ENCODE measurements at regions not wholly inside any gene's neighbourhood (a gene's known extent, or its start where the extent isn't known, plus 50 kb on each side); places are given as distances from the start of the nearest gene placed in this dataset.

GRCh38 chr2:852168-852567, 98.5 kb upstream of the SNTG2 start:
- no peak for TF ChIP-seq CTCF (conservative IDR thresholded peaks at IDR 0.05)
- WGBS, 2 experiments (ENCODE audit: insufficient coverage in 1 of 2, insufficient read length in 1 of 2) = 94% methylated on average over 4 to 6 of the region's 6 CpGs
- H3K27me3 Mint-ChIP-seq (ENCODE audit: insufficient read depth) = no peaks in the 10 kb centered on the region
- Histone ChIP-seq H3K4me3 (ENCODE audit: low read length) (no peak overlapping the region), H3K4me1 (ENCODE audit: control insufficient read depth, insufficient read depth, low read length) (no peaks in the 10 kb centered on the region), H3K9me3 (ENCODE audit: control insufficient read depth, low read length) (no peaks in the 10 kb centered on the region), H3K27me3 (ENCODE audit: control insufficient read depth, insufficient read depth, low read length, poor library complexity, severe bottlenecking) (no peaks in the 10 kb centered on the region), H3K36me3 (ENCODE audit: control insufficient read depth, insufficient read depth, low read length) (no peaks in the 10 kb centered on the region), H3K9ac (ENCODE audit: extremely low read depth, low read length, poor library complexity, severe bottlenecking) (no peak overlapping the region), H3K27ac (ENCODE audit: low read depth, low read length) (no peak overlapping the region)
- no peak overlapping the region for H3K4me3 Mint-ChIP-seq
- no peaks in the 10 kb centered on the region for H3K36me3 Mint-ChIP-seq (ENCODE audit: low read depth)
- peaks cover 1% of the 10 kb centered on the region for H3K9me3 Mint-ChIP-seq
- no peak for DNase-seq
- H3K27ac Mint-ChIP-seq = no peak overlapping the region
- no peaks in the 10 kb centered on the region for H3K4me1 Mint-ChIP-seq

DNA sequence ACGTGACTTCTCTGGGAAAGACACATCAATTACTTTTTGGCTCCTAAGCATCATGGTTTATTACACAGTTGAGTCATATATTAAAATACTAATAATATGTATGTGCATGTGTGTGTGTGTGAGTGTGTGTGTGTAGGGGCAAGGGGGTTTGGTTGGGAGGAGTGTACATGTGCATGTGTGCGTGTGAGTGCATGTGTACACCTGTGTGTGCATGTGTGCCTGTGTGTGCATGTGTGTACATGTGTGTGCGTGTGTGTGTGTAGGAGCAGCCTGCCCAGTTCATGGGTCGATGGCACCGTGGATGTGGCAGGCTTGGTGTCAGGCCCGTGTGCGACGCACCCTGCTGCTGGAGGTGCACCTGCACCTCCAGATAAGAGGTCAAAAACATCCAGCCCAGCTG, 99.0 kb upstream of the SNTG2 start:
- Histone ChIP-seq H3K9me3 (ENCODE audit: control insufficient read depth, low read length) (no peaks in the 10 kb centered on the region), H3K4me1 (ENCODE audit: control insufficient read depth, insufficient read depth, low read length) (no peaks in the 10 kb centered on the region), H3K36me3 (ENCODE audit: control insufficient read depth, insufficient read depth, low read length) (no peaks in the 10 kb centered on the region), H3K4me3 (ENCODE audit: low read length) (no peak overlapping the region), H3K9ac (ENCODE audit: extremely low read depth, low read length, poor library complexity, severe bottlenecking) (no peak overlapping the region), H3K27me3 (ENCODE audit: control insufficient read depth, insufficient read depth, low read length, poor library complexity, severe bottlenecking) (no peaks in the 10 kb centered on the region), H3K27ac (ENCODE audit: low read depth, low read length) (no peak overlapping the region)
- no peaks in the 10 kb centered on the region for H3K27me3 Mint-ChIP-seq (ENCODE audit: insufficient read depth)
- no peak overlapping the region for H3K4me3 Mint-ChIP-seq
- WGBS, 2 experiments (ENCODE audit: insufficient coverage in 1 of 2, insufficient read length in 1 of 2) = 94 to 100% methylated on average over 1 to 8 of the region's 8 CpGs
- H3K36me3 Mint-ChIP-seq (ENCODE audit: low read depth) = no peaks in the 10 kb centered on the region
- H3K4me1 Mint-ChIP-seq = no peaks in the 10 kb centered on the region
- TF ChIP-seq CTCF (conservative IDR thresholded peaks at IDR 0.05) = no peak
- H3K9me3 Mint-ChIP-seq = peaks cover 1% of the 10 kb centered on the region
- no peak overlapping the region for H3K27ac Mint-ChIP-seq
- no peak for DNase-seq

- no peak for DNase-seq
- H3K9ac ChIP-seq (ENCODE audit: extremely low read depth, low read length, poor library complexity, severe bottlenecking) = no peak overlapping the region
- H3K27me3 ChIP-seq (ENCODE audit: control insufficient read depth, insufficient read depth, low read length, poor library complexity, severe bottlenecking) = no peaks in the 10 kb centered on the region
- H3K36me3 ChIP-seq (ENCODE audit: control insufficient read depth, insufficient read depth, low read length) = no peaks in the 10 kb centered on the region
- Mint-ChIP-seq H3K36me3 (ENCODE audit: low read depth) (no peaks in the 10 kb centered on the region), H3K9me3 (peaks cover 1% of the 10 kb centered on the region), H3K27me3 (ENCODE audit: insufficient read depth) (no peaks in the 10 kb centered on the region), H3K4me3 (no peak overlapping the region), H3K27ac (no peak overlapping the region), H3K4me1 (no peaks in the 10 kb centered on the region)
- no peaks in the 10 kb centered on the region for H3K9me3 ChIP-seq (ENCODE audit: control insufficient read depth, low read length)
- no peaks in the 10 kb centered on the region for H3K4me1 ChIP-seq (ENCODE audit: control insufficient read depth, insufficient read depth, low read length)
- H3K4me3 ChIP-seq (ENCODE audit: low read length) = no peak overlapping the region
- WGBS, 2 experiments (ENCODE audit: insufficient coverage in 1 of 2, insufficient read length in 1 of 2) = 85 to 90% methylated on average over 2 to 3 of the region's 3 CpGs
- H3K27ac ChIP-seq (ENCODE audit: low read depth, low read length) = no peak overlapping the region
- no peak for TF ChIP-seq CTCF (conservative IDR thresholded peaks at IDR 0.05)
Measured at GRCh38 chr2:851078-851477, 99.6 kb upstream of the SNTG2 start.

Measured in endodermal cell (in vitro differentiated cells).